Brain microvascular endothelial cell (primary cell): ENCODE measurements at regions not wholly inside any gene's neighbourhood (a gene's known extent, or its start where the extent isn't known, plus 50 kb on each side); places are given as distances from the start of the nearest gene placed in this dataset.

Source experiments
- DNase-seq: peaks from one replicate; pipeline ENCODE4 v3.0.0-alpha.2; 2020
- H3K27ac ChIP-seq: fragments of 250-450 bp; sonication (Bioruptor Pico); 2 replicates; pipeline ENCODE4 v1.5.1; 2020; ENCODE audit warnings: mild to moderate bottlenecking, moderate library complexity
- H3K27me3 ChIP-seq: fragments of 250-450 bp; sonication (Bioruptor Pico); replicated peaks from 2 replicates; pipeline ENCODE4 v1.5.1; 2020; ENCODE audit warnings: mild to moderate bottlenecking
- H3K36me3 ChIP-seq: fragments of 250-450 bp; sonication (Bioruptor Pico); replicated peaks from 2 replicates; pipeline ENCODE4 v1.5.1; 2020; ENCODE audit warnings: mild to moderate bottlenecking
- H3K4me3 ChIP-seq: 2 replicates; pipeline ENCODE4 v1.5.1; 2011; ENCODE audit warnings: low read depth, mild to moderate bottlenecking, control low read depth, low read length, moderate library complexity
- CTCF ChIP-seq: IDR thresholded peaks from 2 replicates; pipeline ENCODE4 v1.5.1; 2011; ENCODE audit warnings: low read depth, mild to moderate bottlenecking, moderate library complexity, low read length, control low read depth, inconsistent platforms; ENCODE audit errors: missing control alignments
- in situ Hi-C: cut with HindIII; loops from 2 replicates; pipeline ENCODE4 v1.10.0; 2017; ENCODE audit warnings: low sequenced_read_pairs, low pct_ligation_motif_present

- no peak overlapping the region for H3K4me3 ChIP-seq
- no peak overlapping the region for H3K27ac ChIP-seq
- H3K36me3 ChIP-seq: no peaks in the 10 kb centered on the region
- no peak for DNase-seq
- H3K27me3 ChIP-seq: no peaks in the 10 kb centered on the region
- no peak for TF ChIP-seq CTCF
- in situ Hi-C loops: no loop called here
Observed at GRCh38 chr3:162019817-162020216, 523.2 kb downstream of the OTOL1 start.

DNA sequence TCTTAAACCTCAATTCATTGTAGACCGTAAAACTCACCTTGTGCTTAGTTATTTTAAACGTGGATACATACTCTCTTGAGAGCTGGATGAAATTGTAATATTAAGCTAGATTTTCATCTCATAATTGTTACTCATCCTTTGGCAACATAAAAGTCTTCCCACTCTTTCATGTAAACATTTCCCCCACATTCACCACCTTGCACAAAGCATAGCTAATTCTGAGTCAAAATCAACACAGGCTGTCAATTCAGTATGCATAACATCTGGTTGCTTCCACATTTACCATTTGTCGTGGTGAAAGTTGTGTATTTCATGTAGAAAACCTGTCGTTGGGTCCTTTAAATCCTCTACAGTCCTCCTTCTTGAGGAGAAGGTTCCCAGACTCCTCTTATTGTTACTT, 524.6 kb downstream of the OTOL1 start:
- in situ Hi-C loops: no loop called here
- no peaks in the 10 kb centered on the region for H3K36me3 ChIP-seq
- no peak overlapping the region for H3K27ac ChIP-seq
- no peak for DNase-seq
- H3K27me3 ChIP-seq: no peaks in the 10 kb centered on the region
- H3K4me3 ChIP-seq: no peak overlapping the region
- TF ChIP-seq CTCF: no peak

DNA sequence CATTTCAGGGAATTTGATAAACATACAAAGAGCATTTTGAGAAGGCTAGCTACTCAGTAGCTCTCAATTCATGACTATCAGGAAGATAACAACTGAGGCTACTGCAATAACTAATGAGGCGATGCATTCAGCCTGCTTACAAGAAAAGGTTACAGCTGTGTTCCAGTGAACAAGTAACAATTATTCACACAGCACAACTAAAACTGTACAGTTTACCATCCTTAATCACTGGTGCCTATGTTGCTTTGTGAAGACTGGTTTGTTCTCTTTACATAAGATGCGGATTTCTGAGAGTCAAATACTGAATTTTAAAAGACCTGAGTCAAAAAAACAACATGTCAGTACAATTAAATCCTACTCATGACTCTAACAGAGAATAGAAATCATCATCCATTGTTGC, 526.3 kb downstream of the OTOL1 start:
- no peak for TF ChIP-seq CTCF
- H3K4me3 ChIP-seq: no peak overlapping the region
- no peak overlapping the region for H3K27ac ChIP-seq
- no peaks in the 10 kb centered on the region for H3K27me3 ChIP-seq
- no peak for DNase-seq
- in situ Hi-C loops: no loop called here
- no peaks in the 10 kb centered on the region for H3K36me3 ChIP-seq

GRCh38 chr3:162029736-162030135, 533.1 kb downstream of the OTOL1 start:
- Histone ChIP-seq H3K27ac (no peak overlapping the region), H3K27me3 (no peaks in the 10 kb centered on the region), H3K36me3 (no peaks in the 10 kb centered on the region), H3K4me3 (no peak overlapping the region)
- in situ Hi-C loops: no loop called here
- no peak for DNase-seq
- no peak for TF ChIP-seq CTCF

GRCh38 chr3:162034368-162034767, 537.8 kb downstream of the OTOL1 start:
- H3K27me3 ChIP-seq: no peaks in the 10 kb centered on the region
- no peaks in the 10 kb centered on the region for H3K36me3 ChIP-seq
- in situ Hi-C loops: no loop called here
- no peak for TF ChIP-seq CTCF
- peak; percentile 58 for DNase-seq
- H3K4me3 ChIP-seq: no peak overlapping the region
- no peak overlapping the region for H3K27ac ChIP-seq

GRCh38 chr3:162041622-162042021, 545.0 kb downstream of the OTOL1 start:
- TF ChIP-seq CTCF: no peak
- in situ Hi-C loops: no loop called here
- H3K36me3 ChIP-seq: no peaks in the 10 kb centered on the region
- DNase-seq: no peak
- H3K4me3 ChIP-seq: no peak overlapping the region
- no peaks in the 10 kb centered on the region for H3K27me3 ChIP-seq
- no peak overlapping the region for H3K27ac ChIP-seq
